Right atrium auricular region (tissue), 2 donors: ENCODE measurements at regions not wholly inside any gene's neighbourhood (a gene's known extent, or its start where the extent isn't known, plus 50 kb on each side); places are given as distances from the start of the nearest gene placed in this dataset.

Source experiments
- DNase-seq: peaks from one replicate; pipeline ENCODE4 v3.0.0-alpha.2; 2019; ENCODE audit warnings: low spot score
- H3K27ac ChIP-seq, 2 donors: fragments of 200-600 bp; sonication (generic); 1 replicate in 1 of 2; 2 replicates in 1 of 2; pipeline ENCODE4 v1.5.1; 2016 to 2019
- H3K27me3 ChIP-seq, 2 donors: fragments of 200-600 bp; sonication (generic); one replicate each; pipeline versions ENCODE4 v1.5.1 to v1.6.0; 2017 to 2019
- H3K36me3 ChIP-seq: fragments of 200-600 bp; sonication (generic); one replicate; pipeline ENCODE4 v1.5.1; 2016
- H3K4me1 ChIP-seq, 2 donors: fragments of 200-600 bp; sonication (generic); one replicate each; pipeline versions ENCODE4 v1.5.1 to v1.6.0; 2017 to 2019
- H3K4me3 ChIP-seq, 2 donors: fragments of 200-600 bp; sonication (generic); 1 replicate in 1 of 2; 2 replicates in 1 of 2; pipeline ENCODE4 v1.5.1; 2017 to 2019; ENCODE audit warnings: mild to moderate bottlenecking in 1 of 2, moderate library complexity in 1 of 2
- H3K9me3 ChIP-seq, 2 donors: fragments of 200-600 bp; sonication (generic); one replicate each; pipeline ENCODE4 v1.5.1; 2019
- CTCF ChIP-seq, 2 donors: fragments of 200-600 bp; sonication (generic); IDR thresholded peaks; one replicate each; pipeline ENCODE4 v1.5.1; 2019; ENCODE audit warnings: antibody characterized with exemption in 2 of 2

- Histone ChIP-seq H3K36me3 (no peaks in the 10 kb centered on the region), H3K27ac (no peak overlapping the region), H3K4me1 (peaks cover 0 to 60% of the 10 kb centered on the region in 2 donors), H3K4me3 (no peak overlapping the region), H3K27me3 (no peaks in the 10 kb centered on the region), H3K9me3 (no peaks in the 10 kb centered on the region)
- no peak for DNase-seq
- TF ChIP-seq CTCF (IDR thresholded peaks at IDR 0.05) = no peak
Measured at GRCh38 chr2:15731213-15731888, 139.7 kb downstream of the DDX1 start.

- TF ChIP-seq CTCF (IDR thresholded peaks at IDR 0.05) = no peak
- DNase-seq = no peak
- H3K4me1 ChIP-seq = peaks cover 0 to 60% of the 10 kb centered on the region in 2 donors
- H3K9me3 ChIP-seq = no peaks in the 10 kb centered on the region
- H3K4me3 ChIP-seq = no peak overlapping the region
- H3K27me3 ChIP-seq = no peaks in the 10 kb centered on the region
- no peak overlapping the region for H3K27ac ChIP-seq
- H3K36me3 ChIP-seq = no peaks in the 10 kb centered on the region
Measured at GRCh38 chr2:15731889-15732271, 140.2 kb downstream of the DDX1 start.

DNA sequence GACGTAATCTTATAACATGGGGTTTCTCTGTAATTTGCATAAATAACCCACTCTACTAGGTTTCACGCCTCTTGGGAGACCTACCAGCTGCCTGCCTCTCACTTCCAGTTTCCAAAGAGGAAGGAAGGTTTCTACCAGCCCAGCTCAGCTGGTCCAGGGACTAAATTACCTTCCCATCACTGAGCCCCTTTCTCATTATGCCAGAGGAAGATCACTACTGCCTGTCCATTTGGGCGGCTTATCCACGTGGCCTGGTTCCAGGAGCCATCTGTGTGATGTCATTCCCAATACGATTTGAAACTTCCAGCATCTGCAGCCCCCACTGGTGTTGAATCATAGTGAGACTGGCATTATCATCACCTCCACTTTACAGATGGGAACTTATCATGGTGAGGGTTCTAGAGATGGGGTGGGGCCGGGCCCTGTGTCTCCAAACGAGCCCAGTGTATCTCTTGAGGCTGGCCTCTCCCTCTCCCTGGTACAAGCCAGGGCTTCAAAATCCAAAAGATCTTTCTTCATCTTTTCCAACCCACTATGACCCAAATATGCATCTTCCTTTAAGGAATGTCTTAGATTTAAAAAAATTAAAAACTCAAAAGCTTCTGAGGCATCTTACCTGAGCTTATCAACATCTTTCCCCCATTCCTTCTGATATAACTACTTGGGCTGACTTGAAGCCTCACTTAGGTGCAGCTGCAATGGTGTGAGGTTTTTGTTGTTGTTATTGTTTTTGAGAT lies 140.8 kb downstream of the DDX1 start:
- DNase-seq = no peak
- H3K4me1 ChIP-seq = peaks cover 0 to 60% of the 10 kb centered on the region in 2 donors
- no peak overlapping the region for H3K27ac ChIP-seq
- H3K36me3 ChIP-seq = no peaks in the 10 kb centered on the region
- H3K27me3 ChIP-seq = no peaks in the 10 kb centered on the region
- no peaks in the 10 kb centered on the region for H3K9me3 ChIP-seq
- no peak overlapping the region for H3K4me3 ChIP-seq
- TF ChIP-seq CTCF (IDR thresholded peaks at IDR 0.05) = no peak

DNA sequence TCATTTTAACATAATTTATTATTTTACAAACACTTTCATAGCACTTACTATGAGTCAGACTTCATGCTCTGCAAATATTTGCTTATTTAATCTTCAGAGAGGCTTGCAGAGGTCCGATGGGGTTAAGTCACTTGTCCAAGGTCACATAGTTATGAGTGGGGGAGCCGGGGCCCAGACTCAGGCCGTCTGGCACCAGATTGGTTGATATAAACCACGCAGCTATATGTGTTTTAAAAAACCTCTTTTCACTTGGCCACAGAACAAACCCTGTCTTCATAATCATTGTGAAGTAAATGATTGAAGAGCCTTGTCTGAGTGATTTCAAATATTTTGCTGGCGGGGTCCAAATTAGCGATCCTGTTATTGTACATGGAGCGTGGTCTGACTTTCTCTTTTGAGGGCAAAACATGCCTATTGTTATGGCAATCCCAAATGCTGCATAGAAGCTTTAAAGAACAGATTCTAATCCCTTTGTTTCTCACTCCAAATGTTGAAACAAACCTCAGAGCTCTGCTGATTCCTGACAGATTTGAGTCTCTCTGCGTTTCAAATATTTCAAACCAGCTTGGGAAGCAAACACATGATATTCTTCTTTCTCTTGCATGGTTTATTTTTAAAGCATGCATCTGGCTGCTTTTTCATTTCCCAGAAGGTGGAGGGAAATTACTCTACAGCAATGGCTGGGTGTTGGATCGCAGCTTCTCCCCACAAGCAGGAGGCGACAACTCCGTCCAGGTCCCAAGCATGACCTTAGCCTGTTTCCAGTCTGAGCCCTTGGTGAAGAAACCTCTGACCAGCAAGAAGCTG lies 142.4 kb downstream of the DDX1 start:
- Histone ChIP-seq H3K27me3 (no peaks in the 10 kb centered on the region), H3K36me3 (no peaks in the 10 kb centered on the region), H3K4me1 (peaks cover 0 to 60% of the 10 kb centered on the region in 2 donors), H3K9me3 (no peaks in the 10 kb centered on the region), H3K27ac (peak overlapping the region; percentile 18 to 26), H3K4me3 (no peak overlapping the region)
- no peak for DNase-seq
- no peak for TF ChIP-seq CTCF (IDR thresholded peaks at IDR 0.05)

DNA sequence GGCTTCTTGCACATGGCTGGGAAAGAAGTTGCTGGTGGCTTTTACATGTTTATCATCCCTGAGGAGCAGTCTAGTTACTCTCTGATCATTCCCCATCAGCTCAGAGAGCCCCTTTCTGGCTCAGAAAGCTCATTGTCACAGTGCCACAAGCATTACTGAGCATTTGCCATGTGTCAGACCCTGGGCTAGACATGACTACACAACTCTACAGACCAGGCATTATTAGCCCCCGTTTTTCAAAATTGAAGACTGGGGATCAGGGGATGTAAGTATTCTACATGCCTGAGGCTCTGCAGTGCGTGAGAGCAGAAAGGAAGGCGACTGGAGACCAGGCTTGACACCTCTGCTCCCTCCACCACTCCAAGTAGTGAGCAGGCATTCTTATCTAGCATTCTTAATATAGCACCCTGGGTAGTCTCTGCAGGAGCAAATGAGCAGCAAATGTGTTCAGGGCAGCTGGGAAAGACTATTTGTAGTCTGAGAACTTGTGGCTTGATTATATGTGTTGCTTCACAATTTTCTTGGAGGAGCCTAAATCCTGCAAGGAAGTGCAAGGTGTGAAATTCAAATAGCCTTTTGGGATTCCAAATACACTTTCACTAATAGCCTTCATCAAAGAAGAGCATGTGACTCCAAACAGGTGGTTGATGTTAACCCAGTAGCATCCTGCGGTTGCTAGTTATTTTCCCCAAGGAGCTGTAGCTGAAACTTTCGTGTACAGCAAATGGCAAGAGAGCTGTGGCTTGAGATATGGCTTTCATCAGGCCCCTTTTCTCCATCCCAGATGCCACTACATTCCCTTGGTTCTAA lies 143.2 kb downstream of the DDX1 start:
- H3K4me1 ChIP-seq = peaks cover 0 to 58% of the 10 kb centered on the region in 2 donors
- no peaks in the 10 kb centered on the region for H3K9me3 ChIP-seq
- no peak overlapping the region for H3K4me3 ChIP-seq
- DNase-seq = no peak
- no peaks in the 10 kb centered on the region for H3K27me3 ChIP-seq
- peak overlapping the region in 1 of 2 donors; percentile 40 for H3K27ac ChIP-seq
- H3K36me3 ChIP-seq = no peaks in the 10 kb centered on the region
- TF ChIP-seq CTCF (IDR thresholded peaks at IDR 0.05) = no peak
